GM19025 (cell line): ENCODE measurements at regions not wholly inside any gene's neighbourhood (a gene's known extent, or its start where the extent isn't known, plus 50 kb on each side); places are given as distances from the start of the nearest gene placed in this dataset.
"Not testable (repeated sequence)": the region's sequence is repeated elsewhere in the genome, so short reads cannot be mapped to it uniquely, and the experiment has no call there.

Source experiments
- ATAC-seq: cut with Tn5 transposase; IDR thresholded peaks from one replicate; pipeline ENCODE4 v1.9.1; 2021; ENCODE audit warnings: mild to moderate bottlenecking, low read depth, moderate library complexity; ENCODE audit not compliant: unreplicated experiment

GRCh38 chr4:170386971-170387370 lies 297.2 kb upstream of the AADAT start:
- no peak for ATAC-seq

GRCh38 chr4:170386511-170386910 lies 296.8 kb upstream of the AADAT start:
- ATAC-seq: no peak

- ATAC-seq: peak; percentile 87
Measured at GRCh38 chr4:170374770-170375169, 285.0 kb upstream of the AADAT start.

DNA sequence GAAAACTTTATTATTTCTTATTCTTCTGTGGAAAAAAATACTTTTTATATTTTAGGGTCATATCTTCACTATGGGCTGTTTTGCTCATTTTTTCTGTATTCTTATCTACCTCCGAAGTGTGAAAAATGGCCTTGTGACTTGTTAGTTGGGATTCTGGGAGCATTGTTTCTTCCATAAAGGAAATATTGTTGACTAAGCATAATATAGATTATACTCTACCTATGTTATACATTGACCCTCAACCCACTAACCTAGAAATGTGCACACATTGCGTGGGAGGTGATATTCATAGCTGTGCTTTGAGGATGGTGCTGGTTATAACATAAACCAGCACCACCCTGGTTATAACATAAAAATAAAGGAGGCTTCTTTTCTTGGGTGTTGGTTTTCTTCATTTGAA lies 259.2 kb upstream of the AADAT start:
- no peak for ATAC-seq

DNA sequence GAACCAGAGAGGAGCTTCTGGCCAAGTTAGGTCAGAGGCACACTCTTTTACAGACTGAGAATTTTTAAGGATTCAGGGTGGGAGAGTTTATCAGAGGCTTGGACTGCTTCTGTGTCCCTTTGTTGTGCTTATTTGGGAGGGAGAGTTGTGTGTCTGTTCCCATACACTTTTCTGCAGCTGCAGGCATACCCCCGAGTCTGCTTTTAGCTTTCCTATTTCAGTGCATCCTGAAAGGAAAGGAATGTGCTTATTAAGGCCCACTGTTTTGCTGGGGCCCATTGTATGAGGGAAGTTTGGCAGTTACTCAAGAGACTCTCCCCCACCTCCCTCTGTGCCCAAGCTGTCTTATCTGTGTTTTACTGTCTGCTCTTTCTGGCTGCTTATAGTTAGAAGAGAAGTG lies 257.4 kb upstream of the AADAT start:
- not testable (repeated sequence) for ATAC-seq

GRCh38 chr4:170339522-170339921 lies 249.8 kb upstream of the AADAT start:
- no peak for ATAC-seq

DNA sequence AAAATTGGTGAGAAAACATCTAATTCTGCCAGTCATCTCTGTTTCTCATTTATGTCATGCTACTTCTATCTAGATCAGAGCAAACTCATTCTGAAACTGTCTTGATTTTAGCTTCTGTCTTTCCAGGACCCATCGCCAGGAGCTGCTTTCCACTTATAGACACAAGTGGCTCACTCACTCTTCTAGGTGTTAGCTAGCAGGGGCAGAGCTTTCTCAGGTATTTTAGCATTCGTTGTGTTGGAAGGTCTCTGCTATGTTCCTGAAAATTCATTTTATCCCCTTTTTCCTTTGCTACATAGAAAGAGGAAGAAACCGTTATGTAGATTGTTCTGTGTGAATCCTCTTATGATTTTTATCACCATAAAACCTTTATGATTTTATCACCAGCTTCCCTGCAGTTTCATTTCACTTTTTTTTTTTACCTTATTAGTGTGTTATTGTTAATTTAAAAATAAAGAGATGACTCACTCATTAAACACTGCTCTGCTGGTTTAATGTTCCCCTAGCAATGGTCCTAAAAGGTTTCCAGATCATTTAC lies 246.6 kb upstream of the AADAT start:
- no peak for ATAC-seq

GRCh38 chr4:170325599-170325998 lies 235.8 kb upstream of the AADAT start:
- no peak for ATAC-seq

GRCh38 chr4:170323623-170324022 lies 233.9 kb upstream of the AADAT start:
- ATAC-seq: no peak

DNA sequence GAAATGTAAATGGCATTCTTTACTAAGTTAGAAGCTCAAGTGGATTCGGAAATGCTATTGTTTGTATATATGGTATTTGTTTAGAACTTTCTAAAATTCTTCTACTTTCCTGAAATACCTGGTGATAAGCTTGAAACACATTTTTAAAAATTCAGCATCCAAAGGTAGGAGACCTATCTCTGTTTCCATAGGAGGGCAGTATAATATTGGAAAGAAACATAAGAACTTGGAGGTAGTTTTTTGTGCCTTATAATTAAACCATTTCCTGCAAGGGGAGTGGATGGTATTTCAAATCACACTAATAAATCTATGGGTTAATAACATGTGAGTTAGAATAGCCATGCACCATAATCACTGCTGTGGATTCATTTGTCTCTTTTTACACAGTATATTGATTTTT lies 217.4 kb upstream of the AADAT start:
- no peak for ATAC-seq

DNA sequence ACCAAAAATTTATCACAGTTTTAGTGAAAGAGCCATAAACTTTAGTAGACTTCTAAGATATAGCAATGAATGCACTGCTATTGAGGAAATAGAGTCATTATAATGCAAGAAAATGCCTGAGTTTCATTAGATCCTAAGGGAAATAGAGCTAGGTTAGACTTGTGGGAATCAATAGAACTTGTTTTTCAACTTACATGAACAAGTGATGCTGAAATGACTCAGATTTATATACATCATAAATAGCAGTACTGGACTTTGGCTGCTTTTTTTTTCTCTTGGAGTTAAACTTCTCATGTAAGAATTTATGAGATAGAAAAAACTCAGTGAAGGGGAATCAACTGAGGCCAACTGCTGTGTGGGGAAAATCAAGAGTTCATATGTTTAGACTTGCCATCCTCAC lies 216.5 kb upstream of the AADAT start:
- no peak for ATAC-seq

DNA sequence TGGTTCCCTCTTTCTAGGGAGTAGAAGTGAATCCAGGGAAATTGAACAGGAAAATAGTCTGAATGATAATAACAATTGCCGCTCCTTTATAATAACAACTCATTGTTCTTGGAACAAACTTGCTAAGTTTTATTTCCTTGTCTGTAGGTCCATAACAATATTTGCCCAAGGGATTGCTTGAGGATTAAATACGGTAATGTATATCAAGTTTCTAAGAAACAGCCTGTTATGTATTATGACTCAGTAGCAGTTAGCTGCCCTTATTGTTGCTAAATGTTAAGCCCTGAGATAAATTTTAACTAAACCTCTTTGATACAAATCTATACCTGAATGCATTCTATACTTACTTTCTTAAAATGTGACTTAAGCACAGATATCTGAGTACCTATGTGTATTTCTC lies 215.9 kb upstream of the AADAT start:
- no peak for ATAC-seq

GRCh38 chr4:170281027-170281426 lies 191.3 kb upstream of the AADAT start:
- no peak for ATAC-seq

GRCh38 chr4:170278460-170278859 lies 188.7 kb upstream of the AADAT start:
- ATAC-seq: no peak

DNA sequence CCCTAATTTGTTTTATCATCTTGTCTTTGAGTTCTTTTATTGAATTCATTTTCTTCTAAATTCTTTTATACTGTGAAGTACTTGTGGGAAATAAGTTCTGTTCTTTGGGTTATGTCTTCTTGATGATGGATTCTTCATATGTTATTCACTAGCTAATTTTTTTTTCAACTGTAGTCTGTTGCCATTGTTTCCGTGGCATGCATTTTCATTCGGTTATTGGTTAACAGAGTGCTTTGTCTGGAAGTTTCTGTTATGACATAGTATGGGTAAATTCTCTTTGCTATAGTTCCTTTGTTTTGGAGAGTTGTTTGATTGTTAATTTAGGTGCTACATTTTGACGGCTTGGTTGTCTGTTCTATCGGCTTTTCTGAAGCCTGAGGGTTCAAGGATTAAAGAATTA lies 184.9 kb upstream of the AADAT start:
- ATAC-seq: no peak

DNA sequence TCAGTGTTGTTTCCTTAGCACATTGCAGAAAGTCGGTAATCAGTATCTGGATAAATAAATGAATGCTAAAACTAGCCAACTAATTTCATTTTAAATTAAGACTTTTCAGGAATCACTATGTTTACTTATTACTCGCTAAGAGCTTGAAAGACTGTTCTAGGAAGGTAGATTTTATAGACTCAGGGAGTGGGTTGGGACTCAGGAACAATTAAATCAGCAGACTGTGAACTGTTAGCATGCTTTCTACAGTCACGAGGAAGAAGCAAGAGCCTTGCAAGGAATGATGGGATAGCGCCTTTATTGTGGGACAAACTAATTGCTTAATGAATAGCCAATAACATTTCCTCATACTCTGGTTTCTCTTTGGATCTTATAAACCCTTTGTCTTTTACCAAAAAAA lies 183.2 kb upstream of the AADAT start:
- ATAC-seq: no peak

DNA sequence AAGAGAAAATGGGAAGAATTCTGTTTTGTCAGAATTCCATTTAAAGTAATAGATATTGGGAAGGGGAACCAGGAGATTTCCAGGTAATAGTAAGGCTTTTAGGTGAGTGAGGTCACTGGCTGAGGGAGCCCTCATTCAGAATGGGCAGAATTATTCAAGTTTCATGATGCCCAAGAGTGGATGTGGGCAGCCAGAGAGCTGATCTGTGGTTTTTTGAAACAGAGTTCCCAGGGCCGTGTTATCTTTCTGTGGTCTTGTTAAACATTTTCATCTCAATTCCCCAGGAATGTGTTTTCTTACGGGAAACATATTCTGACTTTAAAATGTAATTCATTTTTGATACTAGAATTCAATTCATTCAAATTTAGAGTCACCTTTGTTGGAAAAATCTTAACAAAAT lies 182.0 kb upstream of the AADAT start:
- no peak for ATAC-seq

- no peak for ATAC-seq
Measured at GRCh38 chr4:170270628-170271027, 180.9 kb upstream of the AADAT start.

DNA sequence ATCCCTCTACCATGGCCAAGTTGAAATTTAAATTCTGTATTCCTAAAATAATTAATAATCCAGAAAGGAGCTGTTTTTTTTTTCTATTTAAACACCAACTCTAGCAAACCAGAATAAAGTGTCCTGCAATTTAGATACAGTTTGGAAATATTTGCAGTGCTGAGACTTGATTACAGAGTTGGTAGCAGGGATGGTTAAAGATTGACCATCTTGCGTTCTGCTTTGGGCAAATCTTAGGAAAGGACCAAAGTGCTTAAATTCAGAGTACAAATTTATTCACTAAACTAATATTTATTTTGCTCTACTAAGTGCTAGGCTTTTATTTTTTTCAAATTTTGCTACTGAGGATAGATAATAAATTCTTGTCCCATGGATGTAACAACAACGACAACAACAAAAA lies 180.2 kb upstream of the AADAT start:
- ATAC-seq: no peak

DNA sequence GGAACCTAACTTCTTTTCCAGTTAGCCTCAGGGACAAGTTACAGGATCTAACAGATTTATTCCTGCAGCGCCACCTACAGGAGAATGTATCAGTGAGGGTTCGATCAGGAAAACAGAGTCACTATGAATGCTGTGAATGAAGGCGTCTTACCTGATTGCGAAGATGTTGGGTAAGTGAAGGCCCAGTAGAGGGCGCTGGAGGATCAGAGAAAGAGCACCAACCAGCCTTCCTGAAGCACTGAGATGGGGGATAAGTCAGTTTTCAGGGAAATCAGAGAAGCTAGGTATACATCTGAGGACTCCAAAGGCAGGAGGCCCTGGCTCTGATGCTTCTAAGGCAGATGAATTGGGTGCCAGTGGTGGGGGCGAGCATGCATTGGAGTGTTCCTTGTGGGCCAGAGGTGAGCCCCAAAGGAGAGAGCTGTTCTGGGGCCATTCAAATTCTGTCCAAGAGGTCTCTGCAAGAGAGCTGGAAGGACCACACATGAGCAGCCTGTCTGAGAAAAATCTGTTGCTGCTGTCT lies 169.9 kb upstream of the AADAT start:
- ATAC-seq: peak; percentile 84

- ATAC-seq: no peak
Measured at GRCh38 chr4:170256807-170257206, 167.1 kb upstream of the AADAT start.

- no peak for ATAC-seq
Measured at GRCh38 chr4:170248576-170248975, 158.8 kb upstream of the AADAT start.

GRCh38 chr4:170248029-170248428 lies 158.3 kb upstream of the AADAT start:
- ATAC-seq: no peak
